CD4-positive, alpha-beta T cell treated with Interleukin-2 at 100 ng/mL for 4 hours (primary cell): ENCODE measurements at regions not wholly inside any gene's neighbourhood (a gene's known extent, or its start where the extent isn't known, plus 50 kb on each side); places are given as distances from the start of the nearest gene placed in this dataset.
"Not testable (repeated sequence)": the region's sequence is repeated elsewhere in the genome, so short reads cannot be mapped to it uniquely, and the experiment has no call there.

Experiments used
- DNase-seq: peaks from one replicate; pipeline ENCODE4 v3.0.0-alpha.2; 2020; ENCODE audit warnings: low spot score

- DNase-seq = no peak
Measured at GRCh38 chr20:51305316-51306052, 237.0 kb downstream of the NFATC2 start.

DNA sequence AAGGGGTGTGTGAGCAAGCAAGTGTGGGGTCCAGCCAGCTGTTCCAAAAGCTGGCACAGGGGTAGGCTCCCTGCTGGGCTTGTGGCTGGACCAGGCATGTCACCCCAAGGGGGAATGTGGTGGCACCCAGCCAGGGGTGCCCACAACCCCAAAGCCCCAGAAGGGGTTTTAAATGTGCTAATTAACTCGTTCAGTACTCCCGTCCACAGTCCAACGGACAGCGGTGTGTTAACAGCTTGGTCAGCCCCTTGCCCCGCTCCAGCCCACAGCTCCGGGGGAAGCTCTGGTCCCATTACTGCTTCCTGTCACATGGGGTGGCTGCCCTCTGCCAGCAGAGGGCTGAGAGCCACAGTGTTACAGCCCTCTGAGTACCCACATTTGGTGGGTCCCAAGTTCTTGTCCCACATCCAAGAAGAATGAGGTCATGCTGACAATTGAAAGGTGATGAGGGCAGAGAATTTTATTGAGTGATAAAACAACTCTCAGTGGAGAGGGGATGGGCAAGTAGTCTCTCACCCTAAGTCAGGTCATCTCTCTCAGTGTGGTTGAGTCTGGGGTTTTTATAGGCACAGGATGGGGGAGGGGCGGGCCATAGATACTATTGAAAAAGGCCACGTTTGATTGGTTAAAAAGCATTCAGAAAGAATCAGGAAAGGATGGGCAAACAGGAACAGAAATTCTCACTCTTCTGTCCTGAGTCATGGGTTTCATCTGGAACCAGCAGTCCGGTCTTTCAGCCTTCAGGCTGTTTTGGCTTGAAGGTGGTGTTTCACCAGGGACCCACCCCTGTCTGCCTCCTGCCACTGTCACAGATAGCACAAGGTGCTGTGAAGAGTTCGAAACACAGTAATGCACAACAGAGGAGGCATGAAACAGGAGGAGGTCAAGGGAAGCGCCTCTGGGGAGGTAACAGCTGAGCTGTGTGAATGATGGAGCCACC, 238.5 kb downstream of the NFATC2 start:
- no peak for DNase-seq

DNA sequence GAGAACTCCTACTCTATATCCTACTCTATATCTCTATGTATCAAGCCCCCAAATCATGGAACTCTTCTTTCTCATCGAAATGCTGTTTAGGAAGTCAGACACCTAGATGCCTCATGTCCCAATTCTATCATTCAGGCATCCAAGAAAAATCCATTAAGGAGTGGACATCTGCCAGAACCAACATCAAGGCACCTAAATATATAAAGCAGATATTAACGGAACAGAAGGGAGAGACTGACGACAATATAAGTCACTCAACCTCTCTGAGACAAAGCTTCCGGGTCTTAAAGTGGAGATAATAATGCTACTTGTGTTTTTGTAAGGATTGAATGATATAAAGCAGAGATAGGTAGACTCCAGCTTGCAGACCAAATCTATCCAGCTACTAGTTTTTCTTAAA, 241.5 kb downstream of the NFATC2 start:
- no peak for DNase-seq

- DNase-seq = no peak
Measured at GRCh38 chr20:51300104-51300503, 242.4 kb downstream of the NFATC2 start.

DNA sequence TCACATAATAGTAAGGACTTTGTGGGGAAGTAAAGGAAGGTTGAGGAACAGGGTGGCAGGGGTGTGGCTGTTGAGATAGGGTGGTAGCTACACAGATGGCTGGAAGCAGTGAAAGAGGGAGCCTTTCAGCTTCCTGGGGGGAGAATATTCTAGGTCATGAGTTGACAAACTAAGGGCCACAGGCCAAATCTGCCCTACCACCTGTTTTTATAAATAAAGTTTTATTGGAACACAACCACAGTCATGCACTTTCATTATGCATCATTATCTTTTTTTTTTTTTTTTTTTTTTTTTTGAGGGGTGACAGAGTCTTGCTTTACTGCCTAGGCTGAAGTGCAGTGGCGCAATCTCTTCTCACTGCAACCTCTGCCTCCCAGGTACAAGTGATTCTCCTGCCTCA, 243.1 kb downstream of the NFATC2 start:
- no peak for DNase-seq

DNA sequence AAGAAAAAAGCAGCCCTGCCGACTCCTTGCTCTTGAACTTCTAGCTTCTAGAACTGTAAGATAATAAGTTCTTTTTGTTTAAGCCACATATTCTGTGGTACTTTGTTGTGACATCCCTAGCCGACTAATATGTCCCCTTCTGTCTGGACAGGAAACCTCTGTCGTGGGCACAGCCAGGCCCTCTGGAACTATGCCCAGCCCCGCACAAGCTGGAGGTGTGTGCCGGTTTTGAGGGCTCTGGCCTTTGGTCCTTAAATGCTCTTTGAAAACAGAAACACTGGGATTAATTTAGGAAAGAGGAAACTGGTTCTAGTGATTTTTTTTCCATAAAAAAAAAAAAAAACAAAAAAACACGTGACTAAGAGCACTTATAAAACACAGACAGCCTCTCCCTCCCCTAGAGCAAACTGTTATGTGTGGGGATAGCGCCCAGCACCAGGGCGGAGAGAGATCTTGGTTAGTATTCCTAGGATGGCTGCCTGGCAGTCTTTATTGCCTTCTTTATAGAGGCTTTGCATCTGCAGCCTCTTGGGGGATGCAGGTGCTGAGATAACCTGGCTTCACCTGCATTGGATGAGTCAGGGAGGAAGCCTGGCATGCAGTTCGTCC, 244.3 kb downstream of the NFATC2 start:
- DNase-seq = no peak

GRCh38 chr20:51287628-51288413, 254.7 kb downstream of the NFATC2 start:
- no peak for DNase-seq

GRCh38 chr20:51286758-51287157, 255.8 kb downstream of the NFATC2 start:
- DNase-seq = no peak

- DNase-seq = no peak
Measured at GRCh38 chr20:51285684-51286083, 256.8 kb downstream of the NFATC2 start.

- no peak for DNase-seq
Measured at GRCh38 chr20:51284871-51285270, 257.6 kb downstream of the NFATC2 start.

DNA sequence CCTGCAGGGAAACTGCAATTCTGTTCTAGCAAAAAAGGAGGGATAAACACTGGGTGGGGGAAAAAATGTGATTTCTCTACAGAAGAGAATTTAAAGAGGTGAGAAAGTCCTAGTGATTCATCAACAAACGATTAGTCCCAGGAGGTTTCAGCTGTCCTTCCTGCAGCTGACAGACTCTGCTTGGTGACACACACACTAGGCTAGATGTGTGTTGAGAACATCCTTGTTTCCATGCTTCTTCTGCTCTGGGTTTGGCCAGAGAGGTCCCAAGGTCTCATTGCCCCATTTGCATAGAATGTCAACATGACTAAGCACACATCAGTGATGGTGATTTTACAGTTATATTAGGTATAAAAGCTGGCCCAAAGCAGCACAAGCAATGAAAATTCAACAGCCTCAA, 258.3 kb downstream of the NFATC2 start:
- no peak for DNase-seq

DNA sequence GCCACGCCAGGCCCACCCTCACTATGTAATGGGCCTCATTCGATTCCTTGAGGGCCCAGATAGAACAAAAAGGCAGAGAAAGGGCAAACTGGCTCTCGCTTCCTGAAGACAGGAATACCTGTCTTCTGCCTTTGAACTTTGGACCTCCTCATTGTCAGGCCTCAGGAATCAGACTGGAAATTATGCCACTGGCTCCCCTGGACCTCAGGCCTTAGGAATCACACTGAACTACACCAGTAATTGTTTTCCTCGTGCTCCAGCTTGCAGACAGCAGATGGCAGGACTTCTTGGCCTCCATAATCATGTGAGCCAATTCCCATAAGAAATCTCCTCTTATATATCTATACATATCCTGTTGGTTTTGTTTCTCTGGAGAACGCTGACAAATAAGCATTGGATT, 258.6 kb upstream of the KCNG1 start:
- no peak for DNase-seq

- DNase-seq = no peak
Measured at GRCh38 chr20:51280047-51280446, 257.1 kb upstream of the KCNG1 start.

DNA sequence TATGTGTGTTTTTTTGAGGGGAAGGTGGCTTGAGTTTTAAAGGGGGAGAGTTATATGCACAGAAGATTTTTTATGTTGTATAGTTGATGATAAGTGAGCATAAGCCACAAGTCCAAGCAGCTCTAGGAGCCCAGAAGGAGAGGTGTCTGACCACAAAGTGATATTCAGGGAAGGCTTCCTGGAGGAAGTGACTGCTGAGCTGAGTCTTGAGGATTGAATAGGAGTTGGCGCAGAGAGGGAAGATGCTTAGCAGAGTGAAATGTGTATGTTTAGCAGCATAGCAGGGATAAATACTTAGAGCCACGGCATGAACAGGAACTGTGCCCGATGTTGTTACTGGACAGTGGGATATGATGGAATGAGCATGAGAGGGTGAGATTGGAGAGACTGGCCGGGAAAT, 255.1 kb upstream of the KCNG1 start:
- no peak for DNase-seq

DNA sequence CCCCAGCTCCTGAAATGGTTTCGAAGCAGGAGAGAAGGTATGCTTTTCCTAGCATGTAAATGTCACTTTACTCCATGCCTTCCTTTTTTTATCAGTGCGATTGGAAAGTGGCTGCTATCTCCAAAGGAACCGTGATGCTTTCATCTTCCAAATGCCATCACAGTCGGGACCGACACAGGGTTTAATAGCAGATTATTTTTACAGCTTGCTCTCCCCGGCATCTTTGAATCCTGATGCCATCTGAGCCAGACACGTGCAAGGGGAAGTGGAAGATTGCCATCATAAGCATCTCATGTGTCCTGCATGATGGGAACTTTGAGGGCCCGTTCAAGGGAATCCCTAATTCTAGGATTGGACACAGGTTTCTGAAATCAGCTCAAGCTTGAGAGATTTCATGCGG, 253.4 kb upstream of the KCNG1 start:
- no peak for DNase-seq

DNA sequence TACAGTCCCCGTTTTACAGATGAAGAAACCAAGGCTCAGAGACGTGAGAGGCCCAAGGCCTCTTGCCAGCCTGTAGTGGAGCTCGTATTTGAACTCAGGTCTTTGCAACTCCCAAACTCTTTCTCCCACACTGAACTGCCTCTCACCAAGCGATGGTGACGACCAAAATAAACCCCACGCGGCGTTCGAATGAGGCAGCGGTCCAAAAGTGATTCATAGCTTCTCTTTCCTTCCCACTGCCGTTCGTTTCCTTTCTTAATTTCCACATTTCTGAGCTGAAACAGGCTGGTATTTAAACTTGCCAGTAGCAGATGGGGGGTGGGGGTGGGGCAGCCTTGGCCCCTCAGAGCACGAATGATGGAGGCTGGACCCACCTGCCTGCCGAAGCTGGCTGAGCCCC, 252.9 kb upstream of the KCNG1 start:
- DNase-seq = no peak

- no peak for DNase-seq
Measured at GRCh38 chr20:51275181-51275580, 252.3 kb upstream of the KCNG1 start.

DNA sequence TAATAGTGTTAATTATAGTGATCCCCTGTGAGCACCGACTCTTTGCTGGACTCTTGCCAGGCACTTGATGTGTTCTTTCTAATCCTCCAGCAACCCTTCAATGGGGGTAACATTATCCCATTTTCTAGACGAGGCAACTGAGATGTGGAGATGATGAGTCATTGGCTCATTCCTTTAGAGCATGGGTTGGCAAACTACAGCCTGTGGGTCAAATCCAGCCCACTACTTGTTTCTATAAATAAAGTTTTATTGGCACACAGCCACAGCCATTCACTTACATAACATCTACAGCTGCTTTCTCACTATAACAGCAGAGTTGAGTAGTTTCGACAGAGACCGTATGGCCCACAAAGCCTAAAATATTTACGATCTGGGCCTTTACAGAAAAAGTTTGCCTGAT, 249.5 kb upstream of the KCNG1 start:
- no peak for DNase-seq

- DNase-seq = no peak
Measured at GRCh38 chr20:51271931-51272330, 249.0 kb upstream of the KCNG1 start.

- DNase-seq = not testable (repeated sequence)
Measured at GRCh38 chr20:51271289-51271688, 248.4 kb upstream of the KCNG1 start.

DNA sequence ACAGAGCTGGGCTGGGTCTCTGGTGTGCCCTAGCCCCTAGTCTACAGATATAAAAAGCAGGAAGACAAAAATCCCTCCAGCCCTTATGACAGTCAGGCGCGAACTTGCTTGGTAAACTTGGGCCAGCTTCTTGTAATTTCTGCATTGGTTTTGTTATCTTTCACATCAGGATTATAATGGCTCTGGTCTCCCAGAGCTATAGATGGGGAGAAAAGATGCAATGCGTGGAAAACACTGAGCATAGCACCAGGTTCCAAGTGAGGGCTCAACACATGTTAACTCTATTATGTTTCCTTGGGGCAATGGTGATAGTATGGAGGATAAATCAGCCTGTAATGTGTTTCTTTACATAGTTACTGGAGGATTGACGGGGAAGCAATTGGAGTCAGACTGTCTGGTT, 246.8 kb upstream of the KCNG1 start:
- DNase-seq = no peak

DNA sequence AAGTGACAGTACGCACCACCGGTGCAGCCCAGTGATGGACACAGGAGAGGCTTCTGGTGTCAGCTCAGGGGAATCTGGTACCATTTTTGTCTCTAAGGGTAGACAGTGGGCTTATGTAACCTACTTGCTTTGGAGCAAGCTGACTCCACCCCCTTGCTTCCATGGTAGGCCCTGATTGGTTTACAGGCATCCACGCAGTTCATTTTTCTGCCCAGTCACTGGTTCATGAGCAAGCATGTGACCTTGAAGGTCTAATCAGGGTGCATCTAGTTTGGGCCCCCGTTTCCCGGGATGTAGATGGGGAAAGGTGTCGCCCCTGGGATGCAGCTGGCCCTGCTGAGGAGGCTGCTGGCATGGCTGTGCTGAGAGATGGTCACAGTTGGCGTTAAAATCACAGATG, 244.8 kb upstream of the KCNG1 start:
- no peak for DNase-seq
